Ascending aorta (tissue), 2 donors: ENCODE measurements at regions not wholly inside any gene's neighbourhood (a gene's known extent, or its start where the extent isn't known, plus 50 kb on each side); places are given as distances from the start of the nearest gene placed in this dataset.

Source experiments
- DNase-seq, 2 donors: peaks; one replicate each; pipeline ENCODE4 v3.0.0-alpha.2; 2019; ENCODE audit warnings: low spot score in 2 of 2
- H3K27ac ChIP-seq, 2 donors: fragments of 200-600 bp; sonication (generic); one replicate each; pipeline ENCODE4 v1.5.1; 2016 to 2017; ENCODE audit warnings: mild to moderate bottlenecking in 1 of 2
- H3K27me3 ChIP-seq: fragments of 200-600 bp; sonication (generic); one replicate; pipeline ENCODE4 v1.5.1; 2017
- H3K36me3 ChIP-seq, 2 donors: fragments of 200-600 bp; sonication (generic); one replicate each; pipeline ENCODE4 v1.5.1; 2016
- H3K4me1 ChIP-seq, 2 donors: fragments of 200-600 bp; sonication (generic); one replicate each; pipeline ENCODE4 v1.5.1; 2016 to 2017; ENCODE audit warnings: mild to moderate bottlenecking in 1 of 2
- H3K4me3 ChIP-seq, 2 donors: fragments of 200-600 bp; sonication (generic); one replicate each; pipeline ENCODE4 v1.5.1; 2016 to 2017; ENCODE audit warnings: mild to moderate bottlenecking in 1 of 2
- H3K9me3 ChIP-seq, 2 donors: fragments of 200-600 bp; sonication (generic); one replicate each; pipeline ENCODE4 v1.5.1; 2016
- CTCF ChIP-seq, 3 experiments: fragments of 200-600 bp in 2 of 3; fragments of 450-650 bp in 1 of 3; sonication (generic) in 2 of 3; IDR thresholded peaks; one replicate each; pipeline ENCODE4 v1.5.1; 2016 to 2019; ENCODE audit warnings: antibody characterized with exemption in 3 of 3, mild to moderate bottlenecking in 1 of 3, moderate library complexity in 1 of 3
- intact Hi-C: fragments of 100-400 bp; cut with DNase I; formaldehyde crosslinking; loops from one replicate; pipeline ENCODE4 v1.15.1; 2023

- no peak for DNase-seq
- Histone ChIP-seq H3K9me3 (no peaks in the 10 kb centered on the region), H3K27ac (no peak overlapping the region), H3K4me1 (no peaks in the 10 kb centered on the region), H3K27me3 (no peaks in the 10 kb centered on the region), H3K36me3 (no peaks in the 10 kb centered on the region), H3K4me3 (no peak overlapping the region)
- intact Hi-C loops, result no loop called here
- TF ChIP-seq CTCF (IDR thresholded peaks at IDR 0.05), result no peak
Observed at GRCh38 chr12:85352016-85352415, 72.0 kb downstream of the ALX1 start.

GRCh38 chr12:85356596-85357385, 76.8 kb downstream of the ALX1 start:
- DNase-seq, result no peak
- H3K9me3 ChIP-seq, result no peaks in the 10 kb centered on the region
- intact Hi-C loops, result no loop called here
- H3K36me3 ChIP-seq, result no peaks in the 10 kb centered on the region
- H3K4me1 ChIP-seq, result no peaks in the 10 kb centered on the region
- no peak for TF ChIP-seq CTCF (IDR thresholded peaks at IDR 0.05)
- no peak overlapping the region for H3K4me3 ChIP-seq
- H3K27ac ChIP-seq, result no peak overlapping the region
- no peaks in the 10 kb centered on the region for H3K27me3 ChIP-seq

- no peak for DNase-seq
- intact Hi-C loops, result no loop called here
- Histone ChIP-seq H3K36me3 (no peaks in the 10 kb centered on the region), H3K9me3 (no peaks in the 10 kb centered on the region), H3K27me3 (no peaks in the 10 kb centered on the region), H3K27ac (no peak overlapping the region), H3K4me1 (no peaks in the 10 kb centered on the region), H3K4me3 (no peak overlapping the region)
- no peak for TF ChIP-seq CTCF (IDR thresholded peaks at IDR 0.05)
Observed at GRCh38 chr12:85357609-85358008, 77.6 kb downstream of the ALX1 start.

- Histone ChIP-seq H3K27me3 (no peaks in the 10 kb centered on the region), H3K36me3 (no peaks in the 10 kb centered on the region), H3K4me1 (no peaks in the 10 kb centered on the region), H3K9me3 (no peaks in the 10 kb centered on the region), H3K4me3 (no peak overlapping the region), H3K27ac (no peak overlapping the region)
- intact Hi-C loops, result no loop called here
- DNase-seq, result no peak
- TF ChIP-seq CTCF (IDR thresholded peaks at IDR 0.05), result no peak
Observed at GRCh38 chr12:85358715-85359114, 78.7 kb downstream of the ALX1 start.

GRCh38 chr12:85363382-85364190, 83.6 kb downstream of the ALX1 start:
- H3K4me1 ChIP-seq, result no peaks in the 10 kb centered on the region
- intact Hi-C loops, result no loop called here
- no peak overlapping the region for H3K27ac ChIP-seq
- TF ChIP-seq CTCF (IDR thresholded peaks at IDR 0.05), result no peak
- no peak overlapping the region for H3K4me3 ChIP-seq
- H3K36me3 ChIP-seq, result no peaks in the 10 kb centered on the region
- no peak for DNase-seq
- H3K27me3 ChIP-seq, result no peaks in the 10 kb centered on the region
- no peaks in the 10 kb centered on the region for H3K9me3 ChIP-seq
